HFFc6 (cell line): ENCODE measurements at regions not wholly inside any gene's neighbourhood (a gene's known extent, or its start where the extent isn't known, plus 50 kb on each side); places are given as distances from the start of the nearest gene placed in this dataset.

Experiments
- DNase-seq: peaks from one replicate; pipeline ENCODE4 v3.0.0-alpha.2; 2018
- H3K27ac Mint-ChIP-seq: 2 replicates; pipeline ENCODE4 v1.8.0; 2020; ENCODE audit warnings: mild to moderate bottlenecking, mixed read lengths
- H3K27me3 Mint-ChIP-seq: 2 replicates; pipeline ENCODE4 v1.8.0; 2021; ENCODE audit warnings: mild to moderate bottlenecking, moderate library complexity, mixed read lengths; ENCODE audit not compliant: insufficient read depth
- H3K36me3 Mint-ChIP-seq: 2 replicates; pipeline ENCODE4 v1.8.0; 2021; ENCODE audit warnings: low read depth, mixed read lengths
- H3K4me1 Mint-ChIP-seq: 2 replicates; pipeline ENCODE4 v1.8.0; 2020; ENCODE audit warnings: low read depth, mixed read lengths
- H3K4me3 Mint-ChIP-seq: 2 replicates; pipeline ENCODE4 v1.8.0; 2020; ENCODE audit warnings: mild to moderate bottlenecking, moderate library complexity, mixed read lengths
- H3K9me3 Mint-ChIP-seq: 2 replicates; pipeline ENCODE4 v1.8.0; 2020; ENCODE audit warnings: mild to moderate bottlenecking, mixed read lengths
- CTCF ChIP-seq: fragments of 200-600 bp; sonication (generic); IDR thresholded peaks from 2 replicates; pipeline ENCODE4 v1.5.0; 2021; ENCODE audit warnings: antibody characterized with exemption, mild to moderate bottlenecking

GRCh38 chr22:44438481-44439131 is 59.4 kb downstream of the RTL6 start:
- no peak for TF ChIP-seq CTCF
- peaks cover 10% of the 10 kb centered on the region for H3K27me3 Mint-ChIP-seq
- DNase-seq: no peak
- H3K9me3 Mint-ChIP-seq: no peaks in the 10 kb centered on the region
- no peak overlapping the region for H3K27ac Mint-ChIP-seq
- no peaks in the 10 kb centered on the region for H3K36me3 Mint-ChIP-seq
- H3K4me1 Mint-ChIP-seq: peaks cover 4% of the 10 kb centered on the region; the same call in 1 of the 2 replicates
- no peak overlapping the region for H3K4me3 Mint-ChIP-seq

- Mint-ChIP-seq H3K4me1 (peaks cover 4% of the 10 kb centered on the region; the same call in 1 of the 2 replicates), H3K9me3 (no peaks in the 10 kb centered on the region), H3K27ac (no peak overlapping the region), H3K36me3 (no peaks in the 10 kb centered on the region), H3K27me3 (peaks cover 12% of the 10 kb centered on the region), H3K4me3 (no peak overlapping the region)
- no peak for DNase-seq
- TF ChIP-seq CTCF: no peak
Observed at GRCh38 chr22:44438056-44438455, 60.0 kb downstream of the RTL6 start.

GRCh38 chr22:44437216-44438055 is 60.6 kb downstream of the RTL6 start:
- TF ChIP-seq CTCF: no peak
- no peak overlapping the region for H3K4me3 Mint-ChIP-seq
- no peaks in the 10 kb centered on the region for H3K36me3 Mint-ChIP-seq
- H3K27ac Mint-ChIP-seq: no peak overlapping the region
- H3K9me3 Mint-ChIP-seq: no peaks in the 10 kb centered on the region
- peaks cover 15% of the 10 kb centered on the region for H3K27me3 Mint-ChIP-seq
- DNase-seq: no peak
- H3K4me1 Mint-ChIP-seq: peaks cover 4% of the 10 kb centered on the region; the same call in 1 of the 2 replicates

GRCh38 chr22:44436736-44437135 is 61.3 kb downstream of the RTL6 start:
- Mint-ChIP-seq H3K9me3 (no peaks in the 10 kb centered on the region), H3K4me1 (peaks cover 4% of the 10 kb centered on the region; the same call in 1 of the 2 replicates), H3K27me3 (peaks cover 22% of the 10 kb centered on the region), H3K27ac (no peak overlapping the region), H3K36me3 (no peaks in the 10 kb centered on the region), H3K4me3 (no peak overlapping the region)
- TF ChIP-seq CTCF: no peak
- no peak for DNase-seq

GRCh38 chr22:44431256-44431655 is 66.8 kb downstream of the RTL6 start:
- Mint-ChIP-seq H3K36me3 (no peaks in the 10 kb centered on the region), H3K4me1 (no peaks in the 10 kb centered on the region), H3K27me3 (peaks cover 35% of the 10 kb centered on the region), H3K9me3 (no peaks in the 10 kb centered on the region), H3K27ac (no peak overlapping the region), H3K4me3 (no peak overlapping the region)
- TF ChIP-seq CTCF: no peak
- no peak for DNase-seq
